WTC11 (cell line): ENCODE measurements at regions not wholly inside any gene's neighbourhood (a gene's known extent, or its start where the extent isn't known, plus 50 kb on each side); places are given as distances from the start of the nearest gene placed in this dataset.

Experiments
- ATAC-seq: fragments of 200-7000 bp; cut with Tn5 transposase; 2 replicates; pipeline ENCODE4 v1.10.0; 2021; ENCODE audit warnings: mild to moderate bottlenecking, moderate library complexity
- CTCF ChIA-PET: fragments of 300-600 bp; sonication (Branson Sonifier 250); formaldehyde crosslinking; loops from one replicate; lab custom pipeline; 2021; ENCODE audit warnings: antibody characterized with exemption; lab: Charles Lee
- POLR2A ChIA-PET: fragments of 350-600 bp; sonication (Branson Sonifier 250); formaldehyde crosslinking; loops from one replicate; lab custom pipeline; 2021; ENCODE audit warnings: antibody characterized with exemption; lab: Charles Lee
- DNase-seq: peaks from one replicate; pipeline ENCODE4 v3.0.0; 2021; ENCODE audit warnings: low spot score
- H3K27ac Mint-ChIP-seq: 2 replicates; pipeline ENCODE4 v1.8.0; 2021; ENCODE audit warnings: mixed read lengths
- H3K27me3 Mint-ChIP-seq: 2 replicates; pipeline ENCODE4 v1.8.0; 2021; ENCODE audit warnings: low read depth, mild to moderate bottlenecking, moderate library complexity, mixed read lengths
- H3K36me3 Mint-ChIP-seq: 2 replicates; pipeline ENCODE4 v1.8.0; 2021; ENCODE audit warnings: mixed read lengths
- H3K4me1 Mint-ChIP-seq: 2 replicates; pipeline ENCODE4 v1.8.0; 2022; ENCODE audit warnings: mixed read lengths
- H3K4me3 Mint-ChIP-seq: 2 replicates; pipeline ENCODE4 v1.8.0; 2021; ENCODE audit warnings: mild to moderate bottlenecking, moderate library complexity, mixed read lengths
- H3K9me3 Mint-ChIP-seq: 2 replicates; pipeline ENCODE4 v1.8.0; 2021; ENCODE audit warnings: mixed read lengths
- ELF4 ChIP-seq: sonication (generic); formaldehyde crosslinking; IDR thresholded peaks from 2 replicates; pipeline ENCODE4 v1.8.1; 2022; ENCODE audit warnings: low read depth, mild to moderate bottlenecking, moderate library complexity, missing genetic modification reagents
- ESRRA ChIP-seq: sonication (generic); formaldehyde crosslinking; IDR thresholded peaks from 2 replicates; pipeline ENCODE4 v1.8.1; 2022; ENCODE audit warnings: mild to moderate bottlenecking, missing genetic modification reagents, borderline replicate concordance
- FOXP1 ChIP-seq: sonication (generic); formaldehyde crosslinking; IDR thresholded peaks from 2 replicates; pipeline ENCODE4 v1.8.0; 2022; ENCODE audit warnings: missing genetic modification reagents, mild to moderate bottlenecking, moderate library complexity, borderline replicate concordance
- JUN ChIP-seq: sonication (generic); formaldehyde crosslinking; IDR thresholded peaks from 2 replicates; pipeline ENCODE4 v1.8.0; 2023; ENCODE audit warnings: mild to moderate bottlenecking, missing genetic modification reagents
- MXD4 ChIP-seq: fragments of 250-450 bp; sonication (Bioruptor Pico); IDR thresholded peaks from 2 replicates; pipeline ENCODE4 v1.8.0; 2021; ENCODE audit warnings: mild to moderate bottlenecking, moderate library complexity, borderline replicate concordance
- NFATC4 ChIP-seq: fragments of 250-450 bp; sonication (Bioruptor Pico); IDR thresholded peaks from 2 replicates; pipeline ENCODE4 v1.9.0; 2021; ENCODE audit warnings: mild to moderate bottlenecking
- NR3C1 ChIP-seq: sonication (generic); formaldehyde crosslinking; conservative IDR thresholded peaks from 2 replicates; pipeline ENCODE4 v1.8.1; 2023; ENCODE audit warnings: low read depth, mild to moderate bottlenecking, missing genetic modification reagents
- OVOL2 ChIP-seq: fragments of 250-450 bp; sonication (Bioruptor Pico); IDR thresholded peaks from 2 replicates; pipeline ENCODE4 v1.9.0; 2021; ENCODE audit warnings: mild to moderate bottlenecking, borderline replicate concordance
- PRDM15 ChIP-seq: sonication (generic); formaldehyde crosslinking; IDR thresholded peaks from 2 replicates; pipeline ENCODE4 v1.8.0; 2022; ENCODE audit warnings: missing genetic modification reagents
- RORB ChIP-seq: fragments of 250-450 bp; sonication (Bioruptor Pico); IDR thresholded peaks from 2 replicates; pipeline ENCODE4 v1.9.0; 2021; ENCODE audit warnings: mild to moderate bottlenecking
- TEAD1 ChIP-seq: sonication (generic); formaldehyde crosslinking; IDR thresholded peaks from 2 replicates; pipeline ENCODE4 v1.8.0; 2022; ENCODE audit warnings: mild to moderate bottlenecking, missing genetic modification reagents
- TEAD4 ChIP-seq: sonication (generic); formaldehyde crosslinking; IDR thresholded peaks from 2 replicates; pipeline ENCODE4 v1.8.0; 2022; ENCODE audit warnings: mild to moderate bottlenecking, missing genetic modification reagents
- TP53 ChIP-seq: sonication (generic); formaldehyde crosslinking; IDR thresholded peaks from 2 replicates; pipeline ENCODE4 v1.8.1; 2023; ENCODE audit warnings: mild to moderate bottlenecking, missing genetic modification reagents
- TF ChIP-seq, protein P1 (sequence below): sonication (generic); formaldehyde crosslinking; IDR thresholded peaks from 2 replicates; pipeline ENCODE4 v1.8.1; 2022; ENCODE audit warnings: low read depth, mild to moderate bottlenecking, moderate library complexity, missing genetic modification reagents, borderline replicate concordance
- TF ChIP-seq, protein P2 (sequence below): fragments of 200-600 bp; IDR thresholded peaks from 2 replicates; pipeline ENCODE4 v1.8.0; 2022; ENCODE audit warnings: antibody characterized with exemption
- TF ChIP-seq, protein P3 (sequence below): sonication (generic); formaldehyde crosslinking; IDR thresholded peaks from 2 replicates; pipeline ENCODE4 v1.8.0; 2022; ENCODE audit warnings: mild to moderate bottlenecking, missing genetic modification reagents
- TF ChIP-seq, protein P4 (sequence below): fragments of 250-450 bp; sonication (Bioruptor Pico); IDR thresholded peaks from 2 replicates; pipeline ENCODE4 v1.9.0; 2021; ENCODE audit warnings: mild to moderate bottlenecking, borderline replicate concordance
- TF ChIP-seq, protein P5 (sequence below): fragments of 250-450 bp; sonication (Bioruptor Pico); IDR thresholded peaks from 2 replicates; pipeline ENCODE4 v1.9.0; 2021; ENCODE audit warnings: moderate library complexity, mild to moderate bottlenecking, inconsistent platforms, borderline replicate concordance
- TF ChIP-seq, protein P6 (sequence below): sonication (generic); formaldehyde crosslinking; conservative IDR thresholded peaks from 2 replicates; pipeline ENCODE4 v1.8.1; 2023; ENCODE audit warnings: mild to moderate bottlenecking, low read depth, missing genetic modification reagents, moderate library complexity

DNA sequence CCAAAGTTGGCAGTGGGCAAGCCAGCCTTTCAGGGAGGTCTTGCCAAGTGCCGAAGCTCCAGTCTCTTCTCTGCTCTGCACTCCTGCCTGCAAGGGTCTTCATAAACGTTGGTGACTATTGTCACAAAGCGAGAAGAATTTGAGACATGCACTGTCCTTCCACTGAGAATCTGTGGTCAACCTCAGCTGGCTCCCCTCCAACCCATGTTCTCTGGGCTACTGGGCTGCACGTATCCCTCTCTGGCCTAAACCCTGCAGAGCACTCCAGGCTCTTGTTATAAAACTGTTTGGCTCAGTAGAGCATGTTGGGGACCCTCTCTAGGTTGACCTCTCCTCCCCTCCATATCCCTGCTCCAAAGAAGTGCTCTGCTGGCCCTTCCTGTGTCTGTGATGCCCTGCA lies 260.4 kb upstream of the NFE2L3 start:
- no peak for ATAC-seq
- Mint-ChIP-seq H3K9me3 (peaks cover 7% of the 10 kb centered on the region; the same call in 1 of the 2 replicates), H3K4me1 (peaks cover 32% of the 10 kb centered on the region)
- TF ChIP-seq ELF4 (no peak), MXD4 (CRISPR knock-in tag) (no peak), FOXP1 (CRISPR knock-in tag) (no peak), OVOL2 (CRISPR knock-in tag) (no peak), TP53 (no peak), TEAD1 (no peak), TEAD4 (CRISPR knock-in tag) (no peak), PRDM15 (no peak), NFATC4 (CRISPR knock-in tag) (no peak), RORB (CRISPR knock-in tag) (no peak), ESRRA (CRISPR knock-in tag) (no peak), NR3C1 (no peak), JUN (CRISPR knock-in tag) (no peak)
- TF ChIP-seq, protein P1, sequence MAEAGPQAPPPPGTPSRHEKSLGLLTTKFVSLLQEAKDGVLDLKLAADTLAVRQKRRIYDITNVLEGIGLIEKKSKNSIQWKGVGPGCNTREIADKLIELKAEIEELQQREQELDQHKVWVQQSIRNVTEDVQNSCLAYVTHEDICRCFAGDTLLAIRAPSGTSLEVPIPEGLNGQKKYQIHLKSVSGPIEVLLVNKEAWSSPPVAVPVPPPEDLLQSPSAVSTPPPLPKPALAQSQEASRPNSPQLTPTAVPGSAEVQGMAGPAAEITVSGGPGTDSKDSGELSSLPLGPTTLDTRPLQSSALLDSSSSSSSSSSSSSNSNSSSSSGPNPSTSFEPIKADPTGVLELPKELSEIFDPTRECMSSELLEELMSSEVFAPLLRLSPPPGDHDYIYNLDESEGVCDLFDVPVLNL (CRISPR knock-in tag) = no peak
- TF ChIP-seq, protein P2, sequence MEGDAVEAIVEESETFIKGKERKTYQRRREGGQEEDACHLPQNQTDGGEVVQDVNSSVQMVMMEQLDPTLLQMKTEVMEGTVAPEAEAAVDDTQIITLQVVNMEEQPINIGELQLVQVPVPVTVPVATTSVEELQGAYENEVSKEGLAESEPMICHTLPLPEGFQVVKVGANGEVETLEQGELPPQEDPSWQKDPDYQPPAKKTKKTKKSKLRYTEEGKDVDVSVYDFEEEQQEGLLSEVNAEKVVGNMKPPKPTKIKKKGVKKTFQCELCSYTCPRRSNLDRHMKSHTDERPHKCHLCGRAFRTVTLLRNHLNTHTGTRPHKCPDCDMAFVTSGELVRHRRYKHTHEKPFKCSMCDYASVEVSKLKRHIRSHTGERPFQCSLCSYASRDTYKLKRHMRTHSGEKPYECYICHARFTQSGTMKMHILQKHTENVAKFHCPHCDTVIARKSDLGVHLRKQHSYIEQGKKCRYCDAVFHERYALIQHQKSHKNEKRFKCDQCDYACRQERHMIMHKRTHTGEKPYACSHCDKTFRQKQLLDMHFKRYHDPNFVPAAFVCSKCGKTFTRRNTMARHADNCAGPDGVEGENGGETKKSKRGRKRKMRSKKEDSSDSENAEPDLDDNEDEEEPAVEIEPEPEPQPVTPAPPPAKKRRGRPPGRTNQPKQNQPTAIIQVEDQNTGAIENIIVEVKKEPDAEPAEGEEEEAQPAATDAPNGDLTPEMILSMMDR = no peak
- TF ChIP-seq, protein P3, sequence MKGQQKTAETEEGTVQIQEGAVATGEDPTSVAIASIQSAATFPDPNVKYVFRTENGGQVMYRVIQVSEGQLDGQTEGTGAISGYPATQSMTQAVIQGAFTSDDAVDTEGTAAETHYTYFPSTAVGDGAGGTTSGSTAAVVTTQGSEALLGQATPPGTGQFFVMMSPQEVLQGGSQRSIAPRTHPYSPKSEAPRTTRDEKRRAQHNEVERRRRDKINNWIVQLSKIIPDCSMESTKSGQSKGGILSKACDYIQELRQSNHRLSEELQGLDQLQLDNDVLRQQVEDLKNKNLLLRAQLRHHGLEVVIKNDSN (CRISPR knock-in tag) = no peak
- TF ChIP-seq, protein P4, sequence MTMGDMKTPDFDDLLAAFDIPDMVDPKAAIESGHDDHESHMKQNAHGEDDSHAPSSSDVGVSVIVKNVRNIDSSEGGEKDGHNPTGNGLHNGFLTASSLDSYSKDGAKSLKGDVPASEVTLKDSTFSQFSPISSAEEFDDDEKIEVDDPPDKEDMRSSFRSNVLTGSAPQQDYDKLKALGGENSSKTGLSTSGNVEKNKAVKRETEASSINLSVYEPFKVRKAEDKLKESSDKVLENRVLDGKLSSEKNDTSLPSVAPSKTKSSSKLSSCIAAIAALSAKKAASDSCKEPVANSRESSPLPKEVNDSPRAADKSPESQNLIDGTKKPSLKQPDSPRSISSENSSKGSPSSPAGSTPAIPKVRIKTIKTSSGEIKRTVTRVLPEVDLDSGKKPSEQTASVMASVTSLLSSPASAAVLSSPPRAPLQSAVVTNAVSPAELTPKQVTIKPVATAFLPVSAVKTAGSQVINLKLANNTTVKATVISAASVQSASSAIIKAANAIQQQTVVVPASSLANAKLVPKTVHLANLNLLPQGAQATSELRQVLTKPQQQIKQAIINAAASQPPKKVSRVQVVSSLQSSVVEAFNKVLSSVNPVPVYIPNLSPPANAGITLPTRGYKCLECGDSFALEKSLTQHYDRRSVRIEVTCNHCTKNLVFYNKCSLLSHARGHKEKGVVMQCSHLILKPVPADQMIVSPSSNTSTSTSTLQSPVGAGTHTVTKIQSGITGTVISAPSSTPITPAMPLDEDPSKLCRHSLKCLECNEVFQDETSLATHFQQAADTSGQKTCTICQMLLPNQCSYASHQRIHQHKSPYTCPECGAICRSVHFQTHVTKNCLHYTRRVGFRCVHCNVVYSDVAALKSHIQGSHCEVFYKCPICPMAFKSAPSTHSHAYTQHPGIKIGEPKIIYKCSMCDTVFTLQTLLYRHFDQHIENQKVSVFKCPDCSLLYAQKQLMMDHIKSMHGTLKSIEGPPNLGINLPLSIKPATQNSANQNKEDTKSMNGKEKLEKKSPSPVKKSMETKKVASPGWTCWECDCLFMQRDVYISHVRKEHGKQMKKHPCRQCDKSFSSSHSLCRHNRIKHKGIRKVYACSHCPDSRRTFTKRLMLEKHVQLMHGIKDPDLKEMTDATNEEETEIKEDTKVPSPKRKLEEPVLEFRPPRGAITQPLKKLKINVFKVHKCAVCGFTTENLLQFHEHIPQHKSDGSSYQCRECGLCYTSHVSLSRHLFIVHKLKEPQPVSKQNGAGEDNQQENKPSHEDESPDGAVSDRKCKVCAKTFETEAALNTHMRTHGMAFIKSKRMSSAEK (CRISPR knock-in tag) = no peak
- TF ChIP-seq, protein P5, sequence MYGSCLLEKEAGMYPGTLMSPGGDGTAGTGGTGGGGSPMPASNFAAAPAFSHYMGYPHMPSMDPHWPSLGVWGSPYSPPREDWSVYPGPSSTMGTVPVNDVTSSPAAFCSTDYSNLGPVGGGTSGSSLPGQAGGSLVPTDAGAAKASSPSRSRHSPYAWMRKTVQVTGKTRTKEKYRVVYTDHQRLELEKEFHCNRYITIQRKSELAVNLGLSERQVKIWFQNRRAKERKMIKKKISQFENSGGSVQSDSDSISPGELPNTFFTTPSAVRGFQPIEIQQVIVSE (CRISPR knock-in tag) = no peak
- TF ChIP-seq, protein P6, sequence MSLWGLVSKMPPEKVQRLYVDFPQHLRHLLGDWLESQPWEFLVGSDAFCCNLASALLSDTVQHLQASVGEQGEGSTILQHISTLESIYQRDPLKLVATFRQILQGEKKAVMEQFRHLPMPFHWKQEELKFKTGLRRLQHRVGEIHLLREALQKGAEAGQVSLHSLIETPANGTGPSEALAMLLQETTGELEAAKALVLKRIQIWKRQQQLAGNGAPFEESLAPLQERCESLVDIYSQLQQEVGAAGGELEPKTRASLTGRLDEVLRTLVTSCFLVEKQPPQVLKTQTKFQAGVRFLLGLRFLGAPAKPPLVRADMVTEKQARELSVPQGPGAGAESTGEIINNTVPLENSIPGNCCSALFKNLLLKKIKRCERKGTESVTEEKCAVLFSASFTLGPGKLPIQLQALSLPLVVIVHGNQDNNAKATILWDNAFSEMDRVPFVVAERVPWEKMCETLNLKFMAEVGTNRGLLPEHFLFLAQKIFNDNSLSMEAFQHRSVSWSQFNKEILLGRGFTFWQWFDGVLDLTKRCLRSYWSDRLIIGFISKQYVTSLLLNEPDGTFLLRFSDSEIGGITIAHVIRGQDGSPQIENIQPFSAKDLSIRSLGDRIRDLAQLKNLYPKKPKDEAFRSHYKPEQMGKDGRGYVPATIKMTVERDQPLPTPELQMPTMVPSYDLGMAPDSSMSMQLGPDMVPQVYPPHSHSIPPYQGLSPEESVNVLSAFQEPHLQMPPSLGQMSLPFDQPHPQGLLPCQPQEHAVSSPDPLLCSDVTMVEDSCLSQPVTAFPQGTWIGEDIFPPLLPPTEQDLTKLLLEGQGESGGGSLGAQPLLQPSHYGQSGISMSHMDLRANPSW (CRISPR knock-in tag) = no peak
- TF ChIP-seq, all 79 proteins: peak for 0
- no peak overlapping the region for H3K27ac Mint-ChIP-seq
- H3K4me3 Mint-ChIP-seq = no peak overlapping the region
- ChIA-PET POLR2A (no interaction called here), CTCF (interaction anchor here (1.5 to 5.4 kb wide), 2 partner anchors 474 to 478 kb away, joined by 19 to 77 read pairs; no protein-coding TSS in a partner anchor)
- no peaks in the 10 kb centered on the region for H3K36me3 Mint-ChIP-seq
- H3K27me3 Mint-ChIP-seq = peaks cover 3% of the 10 kb centered on the region; the same call in 1 of the 2 replicates
- DNase-seq = no peak
